Myocyte (in vitro differentiated cells): ENCODE measurements at regions not wholly inside any gene's neighbourhood (a gene's known extent, or its start where the extent isn't known, plus 50 kb on each side); places are given as distances from the start of the nearest gene placed in this dataset.
"Not testable (repeated sequence)": the region's sequence is repeated elsewhere in the genome, so short reads cannot be mapped to it uniquely, and the experiment has no call there.

ENCODE experiments used
- DNase-seq: peaks from one replicate; pipeline ENCODE4 v3.0.0-alpha.2; 2012; ENCODE audit warnings: low read depth

DNA sequence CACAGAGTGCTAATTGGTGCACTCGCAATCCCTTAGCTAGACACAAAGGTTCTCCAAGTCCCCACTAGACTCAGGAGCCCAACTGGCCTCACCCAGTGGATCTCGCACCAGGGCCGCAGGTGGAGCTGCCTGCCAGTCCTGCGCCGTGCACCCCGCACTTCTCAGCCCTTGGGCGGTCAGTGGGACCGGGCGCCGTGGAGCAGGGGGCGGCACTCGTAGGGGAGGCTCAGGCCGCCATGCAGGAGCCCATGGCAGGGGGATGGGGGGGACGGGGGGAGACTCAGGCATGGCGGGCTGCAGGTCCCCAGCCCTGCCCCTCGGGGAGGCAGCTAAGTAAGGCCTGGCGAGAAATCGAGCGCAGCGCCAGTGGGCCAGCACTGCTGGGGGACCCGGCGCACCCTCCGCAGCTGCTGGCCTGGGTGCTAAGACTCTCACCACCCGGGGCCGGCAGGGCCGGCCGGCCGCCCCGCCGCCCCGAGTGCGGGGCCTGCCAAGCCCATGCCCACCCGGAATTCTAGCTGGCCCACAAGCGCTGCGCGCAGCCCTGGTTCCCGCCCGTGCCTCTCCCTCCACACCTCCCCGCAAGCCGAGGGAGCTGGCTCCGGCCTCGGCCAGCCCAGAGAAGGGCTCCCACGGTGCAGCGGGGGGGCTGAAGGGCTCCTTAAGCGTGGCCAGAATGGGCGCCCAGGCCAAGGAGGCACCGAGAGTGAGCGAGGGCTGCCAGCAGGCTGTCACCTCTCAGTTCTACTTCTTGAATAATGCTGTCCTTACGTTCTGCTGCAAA lies 258.2 kb downstream of the GALC start:
- DNase-seq, result not testable (repeated sequence)

GRCh38 chr14:87733115-87733514 lies 259.9 kb downstream of the GALC start:
- DNase-seq, result not testable (repeated sequence)

GRCh38 chr14:87732562-87732961 lies 260.4 kb downstream of the GALC start:
- no peak for DNase-seq

DNA sequence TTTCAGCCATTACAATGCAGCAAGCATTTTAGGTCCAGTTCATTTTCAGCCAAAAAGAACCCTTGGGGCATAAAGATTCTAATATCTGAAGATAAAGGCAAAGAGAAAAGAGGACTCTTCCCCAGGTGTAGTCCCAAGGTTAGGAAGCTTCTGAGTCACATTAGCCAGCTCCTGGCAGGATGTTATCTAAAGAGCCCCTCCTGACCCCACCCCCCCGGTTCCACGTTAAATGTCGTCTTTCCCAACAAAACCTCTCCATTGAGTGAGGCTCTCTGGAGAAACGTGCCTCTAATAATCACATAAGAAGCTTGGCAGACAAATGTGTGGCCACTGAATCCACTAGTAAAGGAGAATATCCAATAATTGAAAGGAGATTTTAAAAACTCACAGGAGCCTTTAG lies 267.7 kb downstream of the GALC start:
- no peak for DNase-seq

- no peak for DNase-seq
These were observed 280.4 kb downstream of the GALC start for GRCh38 chr14:87712396-87713090.

DNA sequence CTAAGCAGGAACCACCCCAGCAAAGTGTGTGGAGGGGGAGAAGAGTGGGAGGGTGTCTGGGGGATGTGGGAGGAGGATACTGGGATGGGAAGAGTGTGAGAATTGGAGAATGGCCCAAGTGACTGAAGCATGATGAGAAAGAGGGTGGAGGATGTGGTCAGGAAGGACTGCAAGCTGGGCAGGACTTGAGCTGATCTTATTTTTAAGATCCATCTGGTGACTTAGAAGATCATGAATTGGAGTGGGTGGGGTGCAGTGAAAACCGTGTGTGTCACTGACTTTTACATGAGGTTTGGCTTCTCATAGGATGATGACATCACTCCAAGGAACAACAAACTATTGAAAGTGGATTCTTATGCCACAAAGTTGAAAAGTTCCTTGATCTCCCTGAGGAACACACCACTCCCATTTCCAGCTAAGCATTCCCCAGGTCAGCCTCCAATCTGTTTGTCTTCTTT lies 287.5 kb downstream of the GALC start:
- no peak for DNase-seq

- no peak for DNase-seq
These were observed 294.5 kb downstream of the GALC start for GRCh38 chr14:87698481-87698880.

GRCh38 chr14:87696485-87696884 lies 296.5 kb downstream of the GALC start:
- no peak for DNase-seq

DNA sequence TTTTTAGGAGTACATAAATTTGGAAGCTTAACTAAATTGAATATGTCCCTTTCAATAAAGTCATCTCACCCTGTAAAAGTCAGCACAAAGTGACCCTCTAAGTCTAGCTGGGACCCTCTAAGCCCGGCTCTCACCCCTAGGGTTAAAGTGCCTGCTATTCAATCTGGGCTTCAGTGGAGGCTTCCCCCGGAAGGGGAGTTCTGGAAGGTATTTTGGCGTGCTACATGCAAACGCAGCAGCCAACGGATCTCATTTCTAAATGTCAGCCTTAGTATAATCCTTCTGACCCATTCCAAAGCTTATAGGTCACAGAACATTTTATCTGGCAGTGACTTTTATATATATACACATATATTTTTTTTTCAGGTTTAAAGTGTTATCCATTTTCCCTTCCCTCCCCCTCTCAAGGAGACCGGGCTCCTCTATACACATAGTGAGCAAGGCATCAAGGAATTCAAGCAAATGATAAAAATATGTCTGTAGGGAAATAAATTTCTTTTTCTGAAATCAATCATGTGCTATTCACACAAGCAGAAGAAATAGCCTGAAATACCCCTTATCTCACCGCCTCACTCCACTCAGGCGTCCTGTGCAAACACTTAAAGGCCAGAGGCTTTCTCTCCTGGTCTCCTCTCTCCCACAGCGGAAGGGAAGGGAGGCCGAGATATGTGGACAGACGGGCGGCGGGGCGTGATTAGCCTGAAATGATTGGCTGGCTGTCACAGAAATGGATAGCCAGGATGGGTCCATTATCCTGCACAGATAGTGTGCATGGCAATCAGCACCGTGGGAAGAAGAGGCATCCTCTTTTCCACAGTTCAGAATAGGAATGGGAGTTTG lies 301.7 kb downstream of the GALC start:
- no peak for DNase-seq

DNA sequence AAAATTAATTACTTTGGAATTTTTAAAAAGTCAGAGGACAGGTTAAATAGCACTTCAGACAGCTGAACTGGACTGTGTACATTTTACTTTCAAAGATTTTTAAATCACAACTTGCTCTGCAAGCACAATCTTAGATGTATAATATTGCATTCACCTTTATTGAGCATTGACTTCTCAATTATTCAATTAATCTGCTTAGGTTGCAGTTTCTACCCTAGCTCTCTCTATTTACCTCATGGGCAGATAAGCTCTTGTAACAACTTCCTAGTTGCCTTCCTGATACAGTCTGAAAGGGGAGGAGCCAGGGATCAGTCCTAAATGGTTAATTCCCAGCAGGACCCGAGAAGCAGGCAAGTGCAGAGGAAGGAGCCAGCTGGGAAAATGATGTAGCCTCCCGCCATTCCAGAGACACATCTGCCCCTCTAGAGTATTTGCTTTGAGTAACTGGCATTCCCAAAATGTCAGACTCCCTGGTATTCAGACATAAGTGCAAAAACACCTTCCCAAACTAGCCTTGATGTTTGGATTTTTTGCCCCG lies 302.8 kb downstream of the GALC start:
- no peak for DNase-seq

- no peak for DNase-seq
These were observed 304.5 kb downstream of the GALC start for GRCh38 chr14:87688524-87688923.

DNA sequence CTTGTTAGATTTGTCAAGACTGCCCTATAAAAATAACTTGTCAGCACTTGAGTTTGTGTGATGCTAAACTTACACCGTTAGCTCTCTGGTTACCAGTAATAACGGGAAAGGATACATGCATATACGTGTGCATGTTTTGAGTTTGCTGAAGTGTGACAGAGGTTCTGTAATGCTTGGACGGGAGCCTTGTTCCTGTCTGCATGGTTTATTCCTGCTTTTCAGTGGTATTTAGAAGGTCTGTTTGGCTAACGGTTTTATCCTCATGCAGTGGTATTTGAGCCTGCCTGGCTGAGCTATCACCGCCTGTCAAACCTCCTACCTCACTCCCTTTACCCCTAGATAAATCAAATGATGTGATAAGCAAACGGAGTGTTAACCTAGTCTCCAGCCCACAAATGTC lies 305.6 kb downstream of the GALC start:
- DNase-seq, result no peak

- no peak for DNase-seq
These were observed 306.2 kb downstream of the GALC start for GRCh38 chr14:87686746-87687145.

GRCh38 chr14:87679866-87680265 lies 313.1 kb downstream of the GALC start:
- no peak for DNase-seq

- DNase-seq, result no peak
These were observed 314.4 kb downstream of the GALC start for GRCh38 chr14:87678624-87679023.

DNA sequence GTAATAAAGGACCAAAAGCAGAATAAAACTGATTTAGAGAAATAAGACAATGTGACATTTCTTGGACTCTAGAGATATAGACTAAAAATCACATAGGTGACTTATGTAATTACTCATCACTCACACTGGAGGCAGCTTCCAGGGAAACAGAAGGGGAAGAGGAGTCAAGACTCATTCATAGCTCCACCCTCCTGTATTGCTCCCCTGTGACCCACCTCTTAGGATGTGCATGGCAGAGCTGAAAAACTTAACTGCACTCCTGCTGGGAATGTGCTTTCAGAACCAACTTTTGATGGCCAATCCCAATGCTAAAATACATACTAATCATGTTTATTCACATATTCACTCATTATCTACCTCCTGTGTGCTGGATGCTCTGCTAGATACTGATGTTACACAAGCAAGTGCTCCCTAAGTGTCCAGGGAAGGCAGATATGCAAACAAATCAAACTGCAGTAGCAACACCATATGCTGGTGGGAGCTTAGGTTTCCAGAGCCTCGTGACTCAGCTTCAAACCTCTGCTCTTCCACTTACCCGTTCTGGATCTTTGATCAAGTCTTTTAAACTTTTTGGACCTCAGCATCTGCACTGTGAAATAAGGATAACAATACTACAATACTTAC lies 316.1 kb downstream of the GALC start:
- no peak for DNase-seq

- no peak for DNase-seq
These were observed 325.3 kb downstream of the GALC start for GRCh38 chr14:87667659-87668058.

GRCh38 chr14:87656315-87656714 lies 336.7 kb downstream of the GALC start:
- DNase-seq, result no peak

DNA sequence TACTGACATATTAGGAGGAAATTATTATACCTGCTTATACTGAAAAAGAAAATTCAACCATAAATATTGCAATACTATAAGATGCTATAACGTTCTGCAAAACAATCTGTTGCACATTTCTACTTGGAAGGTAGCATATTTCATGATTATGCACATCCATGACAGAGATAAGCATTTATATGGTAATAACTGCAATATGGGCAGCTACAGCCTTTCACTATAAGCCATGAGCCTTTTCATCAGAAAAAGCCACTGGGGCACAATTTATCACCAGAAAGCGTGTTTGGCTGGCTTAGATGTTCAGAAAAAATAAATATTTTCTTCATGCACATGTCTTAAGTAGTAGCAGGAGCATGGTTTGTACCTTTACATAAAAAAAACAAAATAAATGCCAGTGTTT lies 340.7 kb downstream of the GALC start:
- DNase-seq, result no peak

- DNase-seq, result no peak
These were observed 348.3 kb downstream of the GALC start for GRCh38 chr14:87644689-87645088.

- no peak for DNase-seq
These were observed 350.0 kb downstream of the GALC start for GRCh38 chr14:87643005-87643404.
